Kidney (tissue), 13 donors: ENCODE measurements at regions not wholly inside any gene's neighbourhood (a gene's known extent, or its start where the extent isn't known, plus 50 kb on each side); places are given as distances from the start of the nearest gene placed in this dataset.

Experiments used
- DNase-seq, 5 donors: peaks; one replicate each; pipeline ENCODE4 v3.0.0-alpha.2; 2013 to 2020
- FAIRE-seq: peaks from 2 replicates; lab custom pipeline; 2012; peaks lifted over from hg19 to GRCh38; lab: Jason Lieb, UNC
- H3K27ac ChIP-seq, 2 donors: one replicate each; pipeline ENCODE4 v1.7.0; 2013; ENCODE audit warnings: low read depth in 2 of 2, low read length in 2 of 2, inconsistent platforms in 1 of 2
- H3K27me3 ChIP-seq: one replicate; pipeline ENCODE4 v1.7.1; 2013; ENCODE audit warnings: low read length, inconsistent platforms; ENCODE audit not compliant: control insufficient read depth, insufficient read depth
- H3K36me3 ChIP-seq, 3 donors: one replicate each; pipeline versions ENCODE4 v1.7.0 to v1.7.1; 2013; ENCODE audit warnings: low read length in 3 of 3, control low read depth in 1 of 3, inconsistent platforms in 1 of 3; ENCODE audit not compliant: insufficient read depth in 3 of 3, control insufficient read depth in 2 of 3
- H3K4me1 ChIP-seq, 3 donors: one replicate each; pipeline versions ENCODE4 v1.7.0 to v1.7.1; 2013; ENCODE audit warnings: low read length in 3 of 3, inconsistent platforms in 1 of 3, low read depth in 1 of 3; ENCODE audit not compliant: control insufficient read depth in 2 of 3, insufficient read depth in 2 of 3
- H3K4me3 ChIP-seq, 3 donors: one replicate each; pipeline versions ENCODE4 v1.7.0 to v1.8.1; 2013; ENCODE audit warnings: low read length in 3 of 3, control low read depth in 1 of 3, inconsistent platforms in 1 of 3
- H3K9ac ChIP-seq, 3 donors: one replicate each; pipeline versions ENCODE4 v1.7.0 to v1.7.1; 2013; ENCODE audit warnings: low read length in 3 of 3, control low read depth in 1 of 3, inconsistent platforms in 1 of 3
- H3K9me3 ChIP-seq, 3 donors: one replicate each; pipeline versions ENCODE4 v1.7.0 to v1.7.1; 2013; ENCODE audit warnings: low read length in 3 of 3, control low read depth in 1 of 3, inconsistent platforms in 1 of 3; ENCODE audit not compliant: control insufficient read depth in 2 of 3, insufficient read depth in 1 of 3
- intact Hi-C: fragments of 100-400 bp; cut with DNase I; formaldehyde crosslinking; loops from one replicate; pipeline ENCODE4 v1.11.1; 2022
- TF ChIP-seq, protein P1 (sequence below): IDR thresholded peaks from 3 replicates; pipeline ENCODE4 v1.5.1; 2012; ENCODE audit warnings: mild to moderate bottlenecking, moderate library complexity, borderline replicate concordance; ENCODE audit not compliant: insufficient read depth; ENCODE audit errors: extremely low read depth
- donor health status: control.
- donor health status: control.
- donor health status: control.
- donor health status: control.
- donor health status: control.
- donor health status: DM: yes; HTN: yes; CAD: no.
- donor health status: Normal renal cell carcinoma (clear cell type).

DNA sequence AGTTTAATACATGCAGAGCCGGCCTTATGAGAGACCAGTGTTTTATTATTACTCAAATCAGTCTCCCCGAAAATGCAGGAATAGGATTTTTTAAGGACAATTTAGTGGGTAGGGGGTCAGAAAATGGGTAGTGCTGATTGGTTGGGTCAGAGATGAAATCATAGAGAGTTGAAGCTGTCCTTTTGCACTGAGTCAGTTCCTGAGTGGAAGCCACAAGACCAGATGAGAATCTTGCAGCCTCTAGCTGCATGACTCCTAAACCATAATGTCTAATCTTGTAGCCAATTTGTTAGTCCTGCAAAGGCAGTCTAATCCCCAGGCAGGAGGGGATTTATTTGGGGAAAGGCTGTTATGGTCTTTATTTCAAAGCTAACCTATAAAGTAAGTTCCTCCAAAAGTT lies 1163.9 kb downstream of the DIAPH3 start:
- no peaks in the 10 kb centered on the region for H3K9me3 ChIP-seq
- H3K9ac ChIP-seq, result no peak overlapping the region
- H3K27ac ChIP-seq, result no peak overlapping the region
- H3K4me3 ChIP-seq, result no peak overlapping the region
- TF ChIP-seq, protein P1, sequence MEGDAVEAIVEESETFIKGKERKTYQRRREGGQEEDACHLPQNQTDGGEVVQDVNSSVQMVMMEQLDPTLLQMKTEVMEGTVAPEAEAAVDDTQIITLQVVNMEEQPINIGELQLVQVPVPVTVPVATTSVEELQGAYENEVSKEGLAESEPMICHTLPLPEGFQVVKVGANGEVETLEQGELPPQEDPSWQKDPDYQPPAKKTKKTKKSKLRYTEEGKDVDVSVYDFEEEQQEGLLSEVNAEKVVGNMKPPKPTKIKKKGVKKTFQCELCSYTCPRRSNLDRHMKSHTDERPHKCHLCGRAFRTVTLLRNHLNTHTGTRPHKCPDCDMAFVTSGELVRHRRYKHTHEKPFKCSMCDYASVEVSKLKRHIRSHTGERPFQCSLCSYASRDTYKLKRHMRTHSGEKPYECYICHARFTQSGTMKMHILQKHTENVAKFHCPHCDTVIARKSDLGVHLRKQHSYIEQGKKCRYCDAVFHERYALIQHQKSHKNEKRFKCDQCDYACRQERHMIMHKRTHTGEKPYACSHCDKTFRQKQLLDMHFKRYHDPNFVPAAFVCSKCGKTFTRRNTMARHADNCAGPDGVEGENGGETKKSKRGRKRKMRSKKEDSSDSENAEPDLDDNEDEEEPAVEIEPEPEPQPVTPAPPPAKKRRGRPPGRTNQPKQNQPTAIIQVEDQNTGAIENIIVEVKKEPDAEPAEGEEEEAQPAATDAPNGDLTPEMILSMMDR, result no peak
- H3K36me3 ChIP-seq, result no peaks in the 10 kb centered on the region
- DNase-seq (no peak), FAIRE-seq (no peak)
- no peaks in the 10 kb centered on the region for H3K4me1 ChIP-seq
- intact Hi-C loops, result no loop called here
- no peaks in the 10 kb centered on the region for H3K27me3 ChIP-seq

DNA sequence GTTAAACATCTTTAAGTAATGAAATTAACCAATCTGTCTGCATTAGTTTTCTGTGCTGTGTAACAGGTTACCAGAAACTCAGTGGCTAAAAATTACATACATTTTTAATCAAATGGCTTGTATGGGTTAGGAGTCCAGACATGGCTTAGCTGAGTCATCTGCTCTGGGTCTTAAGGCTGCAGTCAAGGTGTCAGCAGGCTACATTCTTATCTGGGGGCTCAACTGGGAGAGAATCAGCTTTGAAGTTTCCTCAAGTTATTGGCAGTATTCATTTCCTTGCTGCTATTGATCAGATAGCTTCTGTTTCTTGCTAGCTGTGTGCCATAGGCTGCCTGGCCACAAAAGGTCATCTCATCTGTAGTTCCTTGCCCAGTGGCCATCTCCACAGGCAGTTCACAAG lies 1163.0 kb downstream of the DIAPH3 start:
- Histone ChIP-seq H3K27ac (no peak overlapping the region), H3K9ac (no peak overlapping the region), H3K27me3 (no peaks in the 10 kb centered on the region), H3K4me3 (no peak overlapping the region), H3K9me3 (no peaks in the 10 kb centered on the region), H3K4me1 (no peaks in the 10 kb centered on the region), H3K36me3 (no peaks in the 10 kb centered on the region)
- intact Hi-C loops, result no loop called here
- DNase-seq (no peak), FAIRE-seq (no peak)
- TF ChIP-seq, protein P1, result no peak

DNA sequence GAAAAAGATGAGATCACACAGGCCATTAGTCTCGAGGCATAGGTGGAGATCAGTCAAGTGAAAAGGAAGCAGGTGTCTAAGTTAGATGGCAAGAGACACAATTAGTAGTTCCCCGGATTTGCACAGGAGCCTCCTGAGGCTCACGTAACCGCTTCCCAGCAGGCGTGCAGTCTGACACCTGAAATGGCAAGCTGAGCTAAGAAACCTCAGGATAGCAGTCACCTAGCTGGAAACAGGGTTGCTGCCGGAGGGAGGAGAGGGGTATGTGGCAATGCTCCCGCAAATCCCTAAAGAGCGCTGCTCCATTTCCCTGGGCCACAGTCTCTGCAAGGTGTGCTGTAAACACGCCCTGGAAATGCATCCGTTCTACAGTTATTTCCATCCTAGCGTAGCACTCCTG lies 1151.0 kb downstream of the DIAPH3 start:
- intact Hi-C loops, result no loop called here
- FAIRE-seq (no peak), DNase-seq (no peak)
- no peak overlapping the region for H3K27ac ChIP-seq
- no peaks in the 10 kb centered on the region for H3K4me1 ChIP-seq
- H3K27me3 ChIP-seq, result no peaks in the 10 kb centered on the region
- TF ChIP-seq, protein P1, result no peak
- no peaks in the 10 kb centered on the region for H3K9me3 ChIP-seq
- H3K4me3 ChIP-seq, result no peak overlapping the region
- H3K36me3 ChIP-seq, result no peaks in the 10 kb centered on the region
- no peak overlapping the region for H3K9ac ChIP-seq

DNA sequence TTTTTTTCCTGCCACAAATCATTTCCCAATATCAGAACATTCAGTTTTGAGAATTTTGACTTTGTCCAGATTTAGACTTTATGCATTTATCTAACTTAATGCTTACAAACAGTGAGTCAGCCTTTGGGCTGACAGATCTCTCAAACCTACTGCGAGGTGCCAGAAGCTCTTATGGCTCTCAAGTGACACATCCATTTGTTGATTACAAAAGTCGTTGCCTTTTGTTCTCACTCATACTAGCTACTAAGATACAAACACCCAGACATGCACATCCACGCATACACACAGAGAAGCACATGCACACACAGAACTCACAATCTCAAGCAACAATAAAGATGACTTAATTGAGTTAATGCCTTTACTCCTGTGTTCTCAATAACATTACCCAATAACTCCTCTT lies 1147.5 kb downstream of the DIAPH3 start:
- intact Hi-C loops, result no loop called here
- Histone ChIP-seq H3K4me3 (no peak overlapping the region), H3K27me3 (no peaks in the 10 kb centered on the region), H3K4me1 (no peaks in the 10 kb centered on the region), H3K9ac (no peak overlapping the region), H3K36me3 (no peaks in the 10 kb centered on the region), H3K9me3 (no peaks in the 10 kb centered on the region), H3K27ac (no peak overlapping the region)
- DNase-seq (no peak), FAIRE-seq (no peak)
- TF ChIP-seq, protein P1, result no peak
